Nephron (organoid): ENCODE measurements at regions not wholly inside any gene's neighbourhood (a gene's known extent, or its start where the extent isn't known, plus 50 kb on each side); places are given as distances from the start of the nearest gene placed in this dataset.

Experiments used
- H3K27ac Mint-ChIP-seq, 3 experiments: 2 replicates each; pipeline ENCODE4 v1.8.0; 2020; ENCODE audit warnings: mixed read lengths in 3 of 3, mild to moderate bottlenecking in 2 of 3, moderate library complexity in 1 of 3
- H3K27me3 Mint-ChIP-seq: 2 replicates; pipeline ENCODE4 v1.8.0; 2021; ENCODE audit warnings: low read depth, mild to moderate bottlenecking, moderate library complexity, mixed read lengths
- H3K36me3 Mint-ChIP-seq: 2 replicates; pipeline ENCODE4 v1.8.0; 2020; ENCODE audit warnings: low read depth, mixed read lengths
- H3K4me1 Mint-ChIP-seq: 2 replicates; pipeline ENCODE4 v1.8.0; 2020; ENCODE audit warnings: mixed read lengths
- H3K4me3 Mint-ChIP-seq, 3 experiments: 2 replicates each; pipeline ENCODE4 v1.8.0; 2020; ENCODE audit warnings: mild to moderate bottlenecking in 3 of 3, mixed read lengths in 3 of 3, moderate library complexity in 2 of 3
- H3K9me3 Mint-ChIP-seq: 2 replicates; pipeline ENCODE4 v1.8.0; 2020; ENCODE audit warnings: mixed read lengths
- TF ChIP-seq, protein P1 (sequence below), 3 experiments: fragments of 200-600 bp; sonication (generic); IDR thresholded peaks; one replicate each; pipeline ENCODE4 v1.5.0; 2021; ENCODE audit warnings: antibody characterized with exemption in 3 of 3; ENCODE audit not compliant: unreplicated experiment in 3 of 3

DNA sequence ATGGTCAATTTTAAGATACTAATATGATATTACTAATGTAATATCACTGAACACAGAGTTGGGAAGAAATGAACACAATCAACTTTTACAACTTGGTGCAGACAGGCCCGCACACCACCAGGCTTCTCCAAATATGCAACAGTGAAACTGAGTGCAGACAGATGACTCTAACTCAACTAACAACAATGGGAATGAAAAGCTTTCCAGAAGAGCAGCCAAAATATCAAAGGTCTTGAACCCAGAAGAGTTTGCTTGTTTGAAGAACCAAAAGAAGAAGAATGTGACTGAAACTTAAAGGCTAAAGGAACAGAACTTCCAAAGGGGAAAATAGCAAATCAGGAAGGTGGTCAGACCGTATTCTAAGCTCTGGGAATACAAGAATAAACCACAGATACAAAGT, 89.8 kb upstream of the COL11A1 start:
- peaks cover 5% of the 10 kb centered on the region for H3K27me3 Mint-ChIP-seq
- no peak overlapping the region for H3K27ac Mint-ChIP-seq
- no peaks in the 10 kb centered on the region for H3K4me1 Mint-ChIP-seq
- no peak overlapping the region for H3K4me3 Mint-ChIP-seq
- H3K36me3 Mint-ChIP-seq = no peaks in the 10 kb centered on the region
- H3K9me3 Mint-ChIP-seq = no peaks in the 10 kb centered on the region
- TF ChIP-seq, protein P1, sequence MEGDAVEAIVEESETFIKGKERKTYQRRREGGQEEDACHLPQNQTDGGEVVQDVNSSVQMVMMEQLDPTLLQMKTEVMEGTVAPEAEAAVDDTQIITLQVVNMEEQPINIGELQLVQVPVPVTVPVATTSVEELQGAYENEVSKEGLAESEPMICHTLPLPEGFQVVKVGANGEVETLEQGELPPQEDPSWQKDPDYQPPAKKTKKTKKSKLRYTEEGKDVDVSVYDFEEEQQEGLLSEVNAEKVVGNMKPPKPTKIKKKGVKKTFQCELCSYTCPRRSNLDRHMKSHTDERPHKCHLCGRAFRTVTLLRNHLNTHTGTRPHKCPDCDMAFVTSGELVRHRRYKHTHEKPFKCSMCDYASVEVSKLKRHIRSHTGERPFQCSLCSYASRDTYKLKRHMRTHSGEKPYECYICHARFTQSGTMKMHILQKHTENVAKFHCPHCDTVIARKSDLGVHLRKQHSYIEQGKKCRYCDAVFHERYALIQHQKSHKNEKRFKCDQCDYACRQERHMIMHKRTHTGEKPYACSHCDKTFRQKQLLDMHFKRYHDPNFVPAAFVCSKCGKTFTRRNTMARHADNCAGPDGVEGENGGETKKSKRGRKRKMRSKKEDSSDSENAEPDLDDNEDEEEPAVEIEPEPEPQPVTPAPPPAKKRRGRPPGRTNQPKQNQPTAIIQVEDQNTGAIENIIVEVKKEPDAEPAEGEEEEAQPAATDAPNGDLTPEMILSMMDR (IDR thresholded peaks at IDR 0.05; ENCODE audit: unreplicated experiment in 3 of 3) = no peak

DNA sequence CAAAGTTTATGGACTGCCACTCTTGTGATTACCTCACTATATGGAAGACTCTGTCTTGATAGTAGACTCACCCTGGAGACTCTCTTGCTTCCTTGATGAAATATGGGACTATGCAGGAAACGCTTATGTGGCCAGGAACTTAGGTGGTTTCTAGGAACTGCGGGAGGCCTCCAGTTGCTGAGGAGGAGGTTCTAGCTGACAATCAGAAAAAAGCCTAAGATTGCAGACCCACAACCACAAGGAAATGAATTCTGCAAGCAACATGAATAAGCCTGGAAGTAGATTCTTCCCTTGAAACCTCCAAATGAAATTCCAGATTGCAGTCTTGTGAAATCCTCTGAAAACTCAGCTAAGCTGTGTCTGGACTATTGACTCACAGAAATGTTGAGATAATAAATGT, 88.9 kb upstream of the COL11A1 start:
- peaks cover 5% of the 10 kb centered on the region for H3K27me3 Mint-ChIP-seq
- no peaks in the 10 kb centered on the region for H3K4me1 Mint-ChIP-seq
- no peak overlapping the region for H3K27ac Mint-ChIP-seq
- H3K4me3 Mint-ChIP-seq = no peak overlapping the region
- TF ChIP-seq, protein P1 (IDR thresholded peaks at IDR 0.05; ENCODE audit: unreplicated experiment in 3 of 3) = no peak
- H3K9me3 Mint-ChIP-seq = no peaks in the 10 kb centered on the region
- no peaks in the 10 kb centered on the region for H3K36me3 Mint-ChIP-seq

DNA sequence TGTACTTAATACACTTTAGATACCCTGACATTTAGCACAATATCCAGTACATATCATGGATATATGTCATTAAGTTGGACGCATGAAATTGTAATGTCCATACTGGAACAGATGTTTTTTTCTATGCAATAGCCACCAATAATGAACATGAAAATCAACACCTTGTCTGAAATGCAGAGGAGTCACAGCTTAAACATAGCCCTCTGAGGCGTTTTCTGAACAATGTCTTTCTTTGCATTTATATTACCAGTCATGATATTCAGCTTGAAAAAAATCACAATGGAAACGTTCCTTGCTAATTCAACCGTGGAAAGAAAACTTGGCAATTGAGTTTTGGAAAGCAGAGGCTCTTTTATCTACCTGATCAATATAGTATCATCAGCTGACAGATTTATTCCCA, 86.7 kb upstream of the COL11A1 start:
- Mint-ChIP-seq H3K4me3 (no peak overlapping the region), H3K27ac (no peak overlapping the region), H3K9me3 (no peaks in the 10 kb centered on the region), H3K36me3 (no peaks in the 10 kb centered on the region), H3K4me1 (no peaks in the 10 kb centered on the region), H3K27me3 (peaks cover 5% of the 10 kb centered on the region)
- TF ChIP-seq, protein P1 (IDR thresholded peaks at IDR 0.05; ENCODE audit: unreplicated experiment in 3 of 3) = no peak

DNA sequence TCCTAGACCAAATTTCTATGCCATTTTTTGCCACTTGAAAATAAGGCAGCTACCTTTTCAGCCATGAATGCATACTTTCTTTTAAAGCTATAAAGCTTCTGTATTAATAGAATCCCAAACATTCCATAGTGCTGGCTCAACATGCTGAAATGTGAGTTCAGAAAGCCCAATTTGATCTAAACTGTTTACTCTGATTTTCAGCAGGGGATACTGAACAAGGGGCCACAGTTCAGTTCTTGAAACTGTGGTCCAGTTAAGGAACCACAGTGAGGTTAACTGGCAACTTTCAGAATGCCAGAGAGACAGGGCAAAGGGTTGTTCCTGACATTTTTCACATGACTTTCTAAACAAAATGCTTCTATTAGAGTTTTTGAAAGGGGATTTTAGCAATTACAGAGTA, 85.7 kb upstream of the COL11A1 start:
- no peaks in the 10 kb centered on the region for H3K36me3 Mint-ChIP-seq
- no peak overlapping the region for H3K4me3 Mint-ChIP-seq
- H3K27ac Mint-ChIP-seq = no peak overlapping the region
- H3K27me3 Mint-ChIP-seq = peaks cover 5% of the 10 kb centered on the region
- H3K9me3 Mint-ChIP-seq = no peaks in the 10 kb centered on the region
- TF ChIP-seq, protein P1 (IDR thresholded peaks at IDR 0.05; ENCODE audit: unreplicated experiment in 3 of 3) = no peak
- no peaks in the 10 kb centered on the region for H3K4me1 Mint-ChIP-seq

DNA sequence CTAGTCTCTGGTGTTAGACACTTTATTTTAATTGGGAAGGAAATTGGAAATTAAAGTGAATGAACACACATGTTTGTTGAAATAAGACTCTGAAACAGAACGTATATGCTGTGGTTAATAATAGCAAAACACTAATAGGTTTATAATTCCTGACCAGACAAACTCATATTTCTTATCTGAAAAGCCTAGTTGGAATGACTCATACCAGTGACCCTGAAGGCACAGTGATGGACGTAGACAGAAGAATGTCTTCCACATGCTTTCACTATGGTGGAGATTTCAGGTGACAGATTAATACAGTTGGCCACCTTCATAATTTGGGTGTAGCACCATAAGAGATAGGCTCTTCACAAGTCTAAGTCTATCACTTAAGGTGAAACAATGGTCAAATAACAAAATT, 83.0 kb upstream of the COL11A1 start:
- Mint-ChIP-seq H3K4me1 (no peaks in the 10 kb centered on the region), H3K27me3 (peaks cover 5% of the 10 kb centered on the region), H3K36me3 (no peaks in the 10 kb centered on the region), H3K27ac (no peak overlapping the region), H3K9me3 (no peaks in the 10 kb centered on the region), H3K4me3 (no peak overlapping the region)
- TF ChIP-seq, protein P1 (IDR thresholded peaks at IDR 0.05; ENCODE audit: unreplicated experiment in 3 of 3) = no peak

DNA sequence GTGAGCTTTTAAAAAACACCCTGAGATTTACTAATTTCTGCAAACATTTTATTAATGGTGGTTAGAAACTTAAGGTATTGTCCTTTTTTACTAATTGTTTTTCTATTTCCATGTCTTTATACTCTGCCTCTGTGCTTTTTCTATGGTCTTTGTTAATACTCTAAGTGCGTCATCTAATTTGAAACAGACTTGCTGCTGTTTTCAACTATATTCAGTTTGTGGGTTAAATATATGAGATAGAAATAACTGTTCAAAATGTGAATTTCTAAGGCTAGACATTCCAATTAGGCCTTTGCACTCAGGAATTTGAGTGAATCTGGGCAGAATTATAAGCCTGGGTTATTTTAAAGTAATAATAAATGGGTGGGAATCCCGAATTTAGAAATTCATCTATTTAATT, 82.4 kb upstream of the COL11A1 start:
- Mint-ChIP-seq H3K36me3 (no peaks in the 10 kb centered on the region), H3K27ac (no peak overlapping the region), H3K4me1 (no peaks in the 10 kb centered on the region), H3K9me3 (no peaks in the 10 kb centered on the region), H3K4me3 (no peak overlapping the region), H3K27me3 (peaks cover 5% of the 10 kb centered on the region)
- TF ChIP-seq, protein P1 (IDR thresholded peaks at IDR 0.05; ENCODE audit: unreplicated experiment in 3 of 3) = no peak
